ACC112 (cell line): ENCODE measurements at regions not wholly inside any gene's neighbourhood (a gene's known extent, or its start where the extent isn't known, plus 50 kb on each side); places are given as distances from the start of the nearest gene placed in this dataset.
A peak's percentile ranks its signal among the peaks of the same experiment; 100 is the strongest.

ENCODE experiments used
- H2AFZ ChIP-seq: fragments of 200-600 bp; sonication (generic); one replicate; pipeline ENCODE4 v1.6.0; 2017; ENCODE audit warnings: antibody characterized with exemption, low read length; ENCODE audit not compliant: unreplicated experiment
- H3K27ac ChIP-seq: fragments of 200-600 bp; sonication (generic); 2 replicates; pipeline ENCODE4 v1.5.1; 2014; ENCODE audit warnings: low read depth, mild to moderate bottlenecking, antibody characterized with exemption, low read length, moderate library complexity
- H3K27me3 ChIP-seq: fragments of 200-600 bp; sonication (generic); 2 replicates; pipeline ENCODE4 v1.6.1; 2014; ENCODE audit warnings: mild to moderate bottlenecking, antibody characterized with exemption, low read length, moderate library complexity, mixed read lengths; ENCODE audit not compliant: insufficient read depth
- H3K36me3 ChIP-seq: fragments of 200-600 bp; sonication (generic); 2 replicates; pipeline ENCODE4 v1.6.1; 2016; ENCODE audit warnings: mild to moderate bottlenecking, antibody characterized with exemption, low read length, moderate library complexity, mixed read lengths; ENCODE audit not compliant: insufficient read depth
- H3K4me1 ChIP-seq: fragments of 200-600 bp; sonication (generic); one replicate; pipeline ENCODE4 v1.6.1; 2016; ENCODE audit warnings: low read length, mixed read lengths; ENCODE audit not compliant: insufficient read depth, unreplicated experiment, control insufficient read depth
- H3K4me3 ChIP-seq: fragments of 200-600 bp; sonication (generic); 2 replicates; pipeline ENCODE4 v1.5.1; 2014; ENCODE audit warnings: mild to moderate bottlenecking, low read depth, low read length
- H3K79me2 ChIP-seq: fragments of 200-600 bp; sonication (generic); one replicate; pipeline ENCODE4 v1.6.0; 2016; ENCODE audit warnings: low read length; ENCODE audit not compliant: control insufficient read depth, unreplicated experiment, insufficient read depth

- Histone ChIP-seq H3K27me3 (no peaks in the 10 kb centered on the region), H3K27ac (no peak overlapping the region), H3K4me1 (peaks cover 8% of the 10 kb centered on the region), H3K36me3 (no peaks in the 10 kb centered on the region), H2AFZ (no peak overlapping the region), H3K4me3 (no peak overlapping the region), H3K79me2 (no peaks in the 10 kb centered on the region)
Observed at GRCh38 chr17:13405807-13406206, 195.9 kb downstream of the HS3ST3A1 start.

GRCh38 chr17:13405080-13405479 lies 196.6 kb downstream of the HS3ST3A1 start:
- Histone ChIP-seq H3K4me1 (peaks cover under 1% of the 10 kb centered on the region), H3K4me3 (no peak overlapping the region), H3K27ac (no peak overlapping the region)

DNA sequence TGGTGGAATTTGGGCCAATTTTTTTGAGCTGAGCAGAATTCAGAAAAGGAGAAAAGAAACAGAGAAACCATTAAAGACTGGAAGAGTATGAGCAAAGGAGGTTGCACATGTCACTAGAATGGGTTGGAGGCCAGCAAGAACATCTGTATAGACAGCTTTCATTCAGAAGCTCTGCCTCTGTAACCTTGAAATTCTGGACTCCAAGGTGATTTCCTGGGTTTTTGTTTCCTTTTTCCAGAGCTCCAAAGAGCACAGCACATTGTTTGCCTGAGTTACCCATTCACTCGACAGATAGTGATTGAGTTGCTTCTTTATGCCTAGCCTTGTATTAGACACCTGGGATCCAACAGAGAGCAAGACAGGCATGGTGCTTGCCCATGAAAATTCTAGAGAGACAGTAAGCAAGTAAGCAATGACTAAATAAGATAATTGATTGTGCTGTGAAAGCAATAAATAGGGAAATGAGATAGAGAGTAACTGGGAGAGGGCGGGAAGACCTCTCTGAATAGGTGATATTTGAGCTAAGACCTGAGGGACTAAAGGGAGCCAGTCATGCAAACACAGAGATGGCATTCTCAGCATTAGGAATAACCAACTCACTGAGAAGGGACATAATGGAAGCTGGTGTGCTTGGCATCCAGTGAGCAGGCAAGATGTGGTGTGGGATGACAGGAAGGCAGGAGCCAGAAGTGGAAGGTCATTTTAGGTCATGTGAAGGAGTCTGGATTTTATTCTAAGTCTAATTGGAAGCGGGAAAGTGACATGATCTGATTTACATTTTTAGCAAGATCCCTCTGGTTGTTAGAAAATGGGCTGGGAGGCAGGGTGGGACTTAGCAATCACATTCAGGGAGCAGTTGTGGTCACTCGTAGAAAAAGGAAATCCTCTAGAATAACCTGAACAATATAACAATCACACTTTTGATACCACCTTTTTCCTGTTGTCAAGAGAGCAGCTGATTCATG lies 197.5 kb downstream of the HS3ST3A1 start:
- Histone ChIP-seq H2AFZ (no peak overlapping the region), H3K4me3 (no peak overlapping the region), H3K4me1 (no peaks in the 10 kb centered on the region), H3K27ac (no peak overlapping the region), H3K27me3 (no peaks in the 10 kb centered on the region), H3K79me2 (no peaks in the 10 kb centered on the region), H3K36me3 (no peaks in the 10 kb centered on the region)

More at GRCh38 chr17:13405080-13405479, 196.6 kb downstream of the HS3ST3A1 start:
- H3K79me2 ChIP-seq = no peaks in the 10 kb centered on the region
- no peaks in the 10 kb centered on the region for H3K36me3 ChIP-seq
- H3K27me3 ChIP-seq = no peaks in the 10 kb centered on the region
- no peak overlapping the region for H2AFZ ChIP-seq

DNA sequence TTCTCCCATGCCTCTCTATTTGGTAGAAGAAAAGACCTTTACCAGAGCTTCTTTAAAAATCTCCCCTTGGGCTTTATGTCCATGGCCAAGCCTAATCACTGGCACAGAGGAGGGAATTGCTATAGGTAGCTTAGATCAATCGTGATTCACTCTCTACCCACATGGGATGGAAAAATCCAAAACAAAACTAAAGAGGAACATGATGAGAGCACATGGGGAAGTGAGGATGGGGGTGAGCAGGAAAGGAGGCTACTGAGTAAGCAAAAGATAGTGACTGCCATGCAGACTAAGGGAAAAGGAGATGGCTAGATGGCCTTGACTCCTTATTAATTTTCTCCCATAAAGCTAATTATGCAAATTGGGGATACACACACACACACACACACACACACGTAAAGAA lies 201.2 kb downstream of the HS3ST3A1 start:
- H3K79me2 ChIP-seq = no peaks in the 10 kb centered on the region
- no peak overlapping the region for H3K4me3 ChIP-seq
- no peaks in the 10 kb centered on the region for H3K4me1 ChIP-seq
- H3K27me3 ChIP-seq = no peaks in the 10 kb centered on the region
- no peaks in the 10 kb centered on the region for H3K36me3 ChIP-seq
- H2AFZ ChIP-seq = no peak overlapping the region
- H3K27ac ChIP-seq = no peak overlapping the region

DNA sequence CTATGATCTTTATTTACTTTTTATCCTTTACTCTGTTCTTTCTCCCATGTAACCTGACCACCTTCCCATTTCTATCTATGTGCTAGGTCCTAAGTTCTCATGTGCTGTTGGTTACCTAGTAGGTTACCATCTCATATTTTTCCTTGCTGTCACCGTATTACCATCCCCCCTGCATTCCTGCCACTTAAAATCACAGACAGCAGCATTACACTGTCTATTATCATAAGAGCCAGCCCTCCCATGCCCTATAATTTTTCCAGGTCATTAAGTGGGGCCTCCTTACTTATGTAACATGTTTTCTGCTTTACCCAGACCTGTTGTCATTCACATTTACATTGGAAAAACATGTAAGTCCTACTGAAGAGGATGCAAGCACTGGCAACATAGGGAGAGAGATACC lies 202.9 kb downstream of the HS3ST3A1 start:
- H3K79me2 ChIP-seq = no peaks in the 10 kb centered on the region
- no peak overlapping the region for H3K27ac ChIP-seq
- peaks cover 13% of the 10 kb centered on the region for H3K4me1 ChIP-seq
- no peak overlapping the region for H2AFZ ChIP-seq
- H3K36me3 ChIP-seq = no peaks in the 10 kb centered on the region
- H3K4me3 ChIP-seq = no peak overlapping the region
- no peaks in the 10 kb centered on the region for H3K27me3 ChIP-seq

DNA sequence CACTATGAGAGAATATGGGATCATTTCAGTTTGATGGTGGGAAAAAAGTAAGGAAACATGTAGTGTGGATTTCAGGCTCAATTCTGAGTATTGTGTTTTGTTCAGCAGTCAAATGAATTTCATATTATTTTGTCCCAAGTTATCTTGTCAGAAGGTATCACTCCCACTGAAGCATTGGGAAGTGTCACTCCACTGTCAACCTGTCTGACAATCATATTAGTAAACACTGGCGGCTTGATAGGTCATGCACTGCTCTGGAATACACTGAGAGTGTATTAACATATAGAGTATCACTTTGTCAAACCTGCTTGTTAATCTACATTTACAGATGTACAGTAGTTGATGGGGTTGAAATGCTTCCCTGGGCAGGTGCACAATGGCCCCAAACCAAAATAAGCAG lies 203.6 kb downstream of the HS3ST3A1 start:
- Histone ChIP-seq H3K27me3 (no peaks in the 10 kb centered on the region), H3K79me2 (no peaks in the 10 kb centered on the region), H2AFZ (no peak overlapping the region), H3K27ac (no peak overlapping the region), H3K4me3 (no peak overlapping the region), H3K4me1 (peaks cover 14% of the 10 kb centered on the region), H3K36me3 (no peaks in the 10 kb centered on the region)

DNA sequence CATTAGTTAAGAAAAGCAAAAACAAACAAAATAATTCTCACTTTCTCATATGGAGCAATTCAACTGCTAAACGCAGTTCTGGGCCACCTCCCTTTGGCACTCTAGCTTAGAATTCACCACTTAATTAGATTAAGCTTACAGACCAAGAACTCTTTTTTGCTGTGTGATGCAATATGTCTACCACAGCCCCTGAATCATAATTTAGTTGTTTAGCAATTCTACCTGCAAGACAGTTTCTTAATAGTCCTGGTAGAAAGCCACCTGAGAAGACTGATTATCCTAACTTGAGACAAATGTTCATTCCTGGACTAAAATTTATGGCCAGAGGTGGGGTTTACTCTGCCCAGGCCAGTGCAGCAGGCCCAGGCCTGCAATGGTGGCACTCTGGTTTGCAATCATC lies 205.9 kb downstream of the HS3ST3A1 start:
- Histone ChIP-seq H3K79me2 (no peaks in the 10 kb centered on the region), H3K4me1 (peaks cover 14% of the 10 kb centered on the region), H3K36me3 (no peaks in the 10 kb centered on the region), H3K27me3 (no peaks in the 10 kb centered on the region), H3K27ac (peak overlapping the region; percentile 8; the same call in 1 of the 2 replicates), H3K4me3 (no peak overlapping the region), H2AFZ (no peak overlapping the region)

DNA sequence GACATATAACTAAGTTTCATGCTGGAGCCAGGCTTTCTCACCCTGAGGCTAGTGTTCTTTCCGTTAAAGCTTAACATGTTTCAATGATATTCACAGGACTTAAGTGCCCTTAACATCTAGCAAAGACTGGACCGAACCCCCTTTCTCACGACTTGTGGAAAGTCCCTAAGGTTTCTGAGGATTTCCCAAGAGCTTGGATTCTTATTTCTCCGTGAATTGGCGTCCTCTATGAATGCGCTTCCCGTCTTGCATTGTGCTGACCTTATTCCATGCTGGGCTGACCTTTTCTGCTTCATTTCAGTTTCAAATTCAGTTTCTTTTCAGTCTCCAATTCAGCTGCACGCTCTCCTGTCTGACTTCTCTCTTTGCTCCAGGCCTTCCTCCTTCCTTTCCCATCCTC lies 206.4 kb downstream of the HS3ST3A1 start:
- no peaks in the 10 kb centered on the region for H3K27me3 ChIP-seq
- H3K4me3 ChIP-seq = no peak overlapping the region
- H3K79me2 ChIP-seq = no peaks in the 10 kb centered on the region

GRCh38 chr17:13393841-13394710 lies 207.7 kb downstream of the HS3ST3A1 start:
- Histone ChIP-seq H3K36me3 (no peaks in the 10 kb centered on the region), H3K4me3 (no peak overlapping the region), H2AFZ (no peak overlapping the region), H3K27me3 (no peaks in the 10 kb centered on the region), H3K79me2 (no peaks in the 10 kb centered on the region), H3K4me1 (peaks cover 14% of the 10 kb centered on the region), H3K27ac (peak overlapping the region; percentile 66)

More for the DNA sequence above, 206.4 kb downstream of the HS3ST3A1 start:
- H3K27ac ChIP-seq = peak overlapping the region; percentile 66; the same call in 1 of the 2 replicates
- H2AFZ ChIP-seq = no peak overlapping the region
- H3K4me1 ChIP-seq = peaks cover 14% of the 10 kb centered on the region
- H3K36me3 ChIP-seq = no peaks in the 10 kb centered on the region

DNA sequence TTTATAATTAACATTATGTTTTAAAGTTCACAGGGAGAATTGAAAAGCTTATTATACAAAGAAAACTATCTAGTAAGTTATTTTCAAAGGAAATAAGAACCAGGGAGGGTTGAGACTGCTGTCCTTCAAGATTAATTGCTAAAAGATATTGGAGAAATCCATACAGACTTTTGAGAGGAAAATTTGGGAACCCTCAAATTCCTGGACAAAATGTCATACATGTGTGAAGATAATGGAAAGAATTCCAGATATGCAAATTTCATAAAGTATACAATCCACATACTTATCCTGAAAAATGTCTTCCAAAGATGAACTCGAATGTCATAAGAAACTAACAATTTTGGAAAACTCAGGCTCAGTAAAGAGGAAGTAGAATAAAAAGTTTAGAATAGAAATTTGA lies 213.8 kb downstream of the HS3ST3A1 start:
- H3K79me2 ChIP-seq = no peaks in the 10 kb centered on the region
- H2AFZ ChIP-seq = no peak overlapping the region
- no peaks in the 10 kb centered on the region for H3K4me1 ChIP-seq
- H3K27me3 ChIP-seq = no peaks in the 10 kb centered on the region
- H3K27ac ChIP-seq = no peak overlapping the region
- no peaks in the 10 kb centered on the region for H3K36me3 ChIP-seq
- no peak overlapping the region for H3K4me3 ChIP-seq
